ENCODE measurements at regions not wholly inside any gene's neighbourhood (a gene's known extent, or its start where the extent isn't known, plus 50 kb on each side); places are given as distances from the start of the nearest gene placed in this dataset.
"Not testable (repeated sequence)": the region's sequence is repeated elsewhere in the genome, so short reads cannot be mapped to it uniquely, and the experiment has no call there.

DNA sequence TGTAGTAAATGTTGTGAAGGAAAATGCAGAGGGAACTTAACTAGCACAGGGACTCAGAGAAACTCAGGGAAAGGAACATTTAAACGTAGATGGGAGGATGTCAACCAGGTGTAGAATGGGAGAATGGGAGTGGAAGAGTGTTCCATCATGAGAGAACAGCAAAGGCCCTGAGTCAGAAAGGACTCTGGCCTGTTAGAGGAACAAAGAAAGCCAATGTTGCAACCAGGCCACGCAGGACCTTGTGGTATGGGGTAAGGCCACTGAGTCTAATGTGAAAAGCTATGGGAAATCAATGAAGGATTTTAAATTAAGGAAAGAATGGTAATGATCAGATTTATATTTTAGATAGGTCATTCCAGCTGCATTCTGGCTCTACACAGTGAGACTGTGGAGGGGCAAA, 76.6 kb upstream of the NBPF26 start:
- not testable (repeated sequence) for TF ChIP-seq POLR2A, EP300 (IDR thresholded peaks at IDR 0.05)
- TF ChIP-seq, protein P1, sequence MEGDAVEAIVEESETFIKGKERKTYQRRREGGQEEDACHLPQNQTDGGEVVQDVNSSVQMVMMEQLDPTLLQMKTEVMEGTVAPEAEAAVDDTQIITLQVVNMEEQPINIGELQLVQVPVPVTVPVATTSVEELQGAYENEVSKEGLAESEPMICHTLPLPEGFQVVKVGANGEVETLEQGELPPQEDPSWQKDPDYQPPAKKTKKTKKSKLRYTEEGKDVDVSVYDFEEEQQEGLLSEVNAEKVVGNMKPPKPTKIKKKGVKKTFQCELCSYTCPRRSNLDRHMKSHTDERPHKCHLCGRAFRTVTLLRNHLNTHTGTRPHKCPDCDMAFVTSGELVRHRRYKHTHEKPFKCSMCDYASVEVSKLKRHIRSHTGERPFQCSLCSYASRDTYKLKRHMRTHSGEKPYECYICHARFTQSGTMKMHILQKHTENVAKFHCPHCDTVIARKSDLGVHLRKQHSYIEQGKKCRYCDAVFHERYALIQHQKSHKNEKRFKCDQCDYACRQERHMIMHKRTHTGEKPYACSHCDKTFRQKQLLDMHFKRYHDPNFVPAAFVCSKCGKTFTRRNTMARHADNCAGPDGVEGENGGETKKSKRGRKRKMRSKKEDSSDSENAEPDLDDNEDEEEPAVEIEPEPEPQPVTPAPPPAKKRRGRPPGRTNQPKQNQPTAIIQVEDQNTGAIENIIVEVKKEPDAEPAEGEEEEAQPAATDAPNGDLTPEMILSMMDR (IDR thresholded peaks at IDR 0.05): not testable (repeated sequence)

Measured in suprapubic skin (tissue), 3 donors.